ENCODE measurements at regions not wholly inside any gene's neighbourhood (a gene's known extent, or its start where the extent isn't known, plus 50 kb on each side); places are given as distances from the start of the nearest gene placed in this dataset.

- TF ChIP-seq ZNF384 (IDR thresholded peaks at IDR 0.05) (no peak), FOXM1 (IDR thresholded peaks at IDR 0.05; ENCODE audit: borderline replicate concordance) (no peak), SUZ12 (IDR thresholded peaks at IDR 0.05) (no peak), HDGF (IDR thresholded peaks at IDR 0.05; ENCODE audit: borderline replicate concordance) (no peak), BHLHE40 (IDR thresholded peaks at IDR 0.05; ENCODE audit: borderline replicate concordance) (no peak), SP1 (IDR thresholded peaks at IDR 0.05) (no peak), PKNOX1 (IDR thresholded peaks at IDR 0.05) (no peak), ELF4 (IDR thresholded peaks at IDR 0.05) (no peak), L3MBTL2 (conservative IDR thresholded peaks at IDR 0.05) (no peak), FOXK2 (IDR thresholded peaks at IDR 0.05) (no peak), TARDBP (IDR thresholded peaks at IDR 0.05) (no peak)
Observed at GRCh38 chr20:56805313-56805712, 176.2 kb downstream of the TFAP2C start.

Data from HEK293T (cell line).